BJ (cell line): ENCODE measurements at regions not wholly inside any gene's neighbourhood (a gene's known extent, or its start where the extent isn't known, plus 50 kb on each side); places are given as distances from the start of the nearest gene placed in this dataset.

Source experiments
- CTCF ChIA-PET: fragments of 350-600 bp; formaldehyde crosslinking; extraction: SDS; loops from one replicate; lab custom pipeline; 2021; ENCODE audit warnings: antibody characterized with exemption, inconsistent platforms; lab: Yijun Ruan, JAX
- POLR2A ChIA-PET: fragments of 300-600 bp; sonication (Branson Sonifier 250); formaldehyde crosslinking; extraction: SDS; loops from one replicate; lab custom pipeline; 2021; ENCODE audit warnings: antibody characterized with exemption; lab: Charles Lee
- DNase-seq: peaks from one replicate; pipeline ENCODE4 v3.0.0-alpha.2; 2011; ENCODE audit warnings: low read depth
- H3K27me3 ChIP-seq: 2 replicates; pipeline ENCODE4 v1.6.0; 2011; ENCODE audit warnings: low read length; ENCODE audit not compliant: control insufficient read depth, insufficient read depth
- H3K36me3 ChIP-seq: 2 replicates; pipeline ENCODE4 v1.5.1; 2011; ENCODE audit warnings: low read length; ENCODE audit not compliant: control insufficient read depth, insufficient read depth
- H3K4me3 ChIP-seq: 2 replicates; pipeline ENCODE4 v1.5.1; 2011; ENCODE audit warnings: low read depth, mild to moderate bottlenecking, control low read depth, low read length
- TF ChIP-seq, protein P1 (sequence below): IDR thresholded peaks from 2 replicates; pipeline ENCODE4 v1.5.1; 2011; ENCODE audit warnings: low read depth, mild to moderate bottlenecking, control low read depth, inconsistent platforms, low read length, moderate library complexity; ENCODE audit not compliant: insufficient read depth

DNA sequence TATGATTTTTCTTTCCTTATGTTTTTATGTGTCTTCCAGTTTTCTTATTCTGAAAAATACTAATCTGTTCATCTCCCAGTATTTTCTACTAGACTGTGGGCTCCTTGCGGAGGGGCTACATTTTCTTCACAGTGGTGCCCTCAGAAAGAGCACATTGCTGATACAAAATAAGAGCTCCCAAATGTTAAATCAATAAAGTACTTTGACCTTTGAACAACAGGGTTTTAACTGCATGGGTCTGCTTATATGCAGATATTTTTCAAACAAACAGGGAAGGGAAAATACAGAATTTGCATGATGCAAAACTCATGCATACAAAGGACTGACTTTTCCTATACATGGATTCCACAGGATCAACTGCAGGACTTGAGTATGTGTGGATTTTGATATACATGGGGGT lies 79.9 kb upstream of the ACO1 start:
- Histone ChIP-seq H3K36me3 (no peaks in the 10 kb centered on the region), H3K4me3 (no peak overlapping the region), H3K27me3 (no peaks in the 10 kb centered on the region)
- POLR2A ChIA-PET: no interaction called here
- TF ChIP-seq, protein P1, sequence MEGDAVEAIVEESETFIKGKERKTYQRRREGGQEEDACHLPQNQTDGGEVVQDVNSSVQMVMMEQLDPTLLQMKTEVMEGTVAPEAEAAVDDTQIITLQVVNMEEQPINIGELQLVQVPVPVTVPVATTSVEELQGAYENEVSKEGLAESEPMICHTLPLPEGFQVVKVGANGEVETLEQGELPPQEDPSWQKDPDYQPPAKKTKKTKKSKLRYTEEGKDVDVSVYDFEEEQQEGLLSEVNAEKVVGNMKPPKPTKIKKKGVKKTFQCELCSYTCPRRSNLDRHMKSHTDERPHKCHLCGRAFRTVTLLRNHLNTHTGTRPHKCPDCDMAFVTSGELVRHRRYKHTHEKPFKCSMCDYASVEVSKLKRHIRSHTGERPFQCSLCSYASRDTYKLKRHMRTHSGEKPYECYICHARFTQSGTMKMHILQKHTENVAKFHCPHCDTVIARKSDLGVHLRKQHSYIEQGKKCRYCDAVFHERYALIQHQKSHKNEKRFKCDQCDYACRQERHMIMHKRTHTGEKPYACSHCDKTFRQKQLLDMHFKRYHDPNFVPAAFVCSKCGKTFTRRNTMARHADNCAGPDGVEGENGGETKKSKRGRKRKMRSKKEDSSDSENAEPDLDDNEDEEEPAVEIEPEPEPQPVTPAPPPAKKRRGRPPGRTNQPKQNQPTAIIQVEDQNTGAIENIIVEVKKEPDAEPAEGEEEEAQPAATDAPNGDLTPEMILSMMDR: no peak
- CTCF ChIA-PET: no interaction called here
- no peak for DNase-seq

DNA sequence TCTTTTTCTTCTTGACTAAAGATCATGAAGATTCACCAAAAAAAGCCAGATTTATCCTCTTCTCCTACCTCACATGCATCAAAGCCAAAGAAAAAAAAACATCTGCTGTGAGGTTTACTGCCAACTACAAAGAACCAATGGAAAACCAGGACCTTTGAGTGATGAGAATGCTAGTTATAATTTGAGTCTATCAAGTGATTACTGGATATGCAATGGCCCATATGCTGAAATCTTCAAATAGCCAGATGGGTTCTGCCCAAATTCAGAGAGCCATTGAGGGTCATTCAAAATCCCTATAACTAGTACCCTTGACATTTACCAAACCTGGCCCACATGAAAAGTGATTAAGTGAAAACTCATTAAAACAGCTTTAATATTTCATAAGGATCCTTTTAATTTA lies 78.4 kb upstream of the ACO1 start:
- CTCF ChIA-PET: no interaction called here
- Histone ChIP-seq H3K36me3 (no peaks in the 10 kb centered on the region), H3K4me3 (no peak overlapping the region), H3K27me3 (no peaks in the 10 kb centered on the region)
- no peak for DNase-seq
- POLR2A ChIA-PET: no interaction called here
- TF ChIP-seq, protein P1: no peak

DNA sequence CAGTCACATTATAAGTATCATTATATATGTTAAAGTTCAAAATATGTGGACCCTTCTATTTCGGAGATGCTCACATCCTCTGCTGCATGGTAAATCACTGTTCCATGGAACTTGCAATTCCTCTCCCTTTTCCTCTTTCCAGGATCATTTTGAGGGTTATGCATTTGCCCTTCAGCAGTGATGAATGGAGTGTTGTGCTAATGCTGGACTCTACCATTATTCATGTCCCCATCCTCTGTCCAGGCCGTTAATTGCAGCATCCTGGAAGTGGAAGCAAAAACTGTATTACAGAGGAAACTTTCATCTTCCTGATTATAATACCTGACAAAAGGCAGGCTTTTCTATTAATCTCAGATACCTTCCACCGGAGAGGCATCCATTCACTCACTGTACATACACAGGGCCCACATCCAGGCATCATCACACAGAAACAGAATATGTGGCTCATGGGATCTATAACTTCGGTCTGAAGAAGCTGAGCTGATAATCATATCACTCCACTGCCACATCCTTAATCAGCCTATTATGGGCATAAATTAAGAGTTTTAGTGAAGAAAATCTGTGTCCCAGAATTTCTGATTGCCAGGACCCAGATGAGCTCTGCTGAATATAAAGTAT lies 65.0 kb upstream of the ACO1 start:
- ChIA-PET POLR2A (no interaction called here), CTCF (no interaction called here)
- TF ChIP-seq, protein P1: no peak
- no peaks in the 10 kb centered on the region for H3K27me3 ChIP-seq
- no peak for DNase-seq
- no peak overlapping the region for H3K4me3 ChIP-seq
- H3K36me3 ChIP-seq: no peaks in the 10 kb centered on the region

DNA sequence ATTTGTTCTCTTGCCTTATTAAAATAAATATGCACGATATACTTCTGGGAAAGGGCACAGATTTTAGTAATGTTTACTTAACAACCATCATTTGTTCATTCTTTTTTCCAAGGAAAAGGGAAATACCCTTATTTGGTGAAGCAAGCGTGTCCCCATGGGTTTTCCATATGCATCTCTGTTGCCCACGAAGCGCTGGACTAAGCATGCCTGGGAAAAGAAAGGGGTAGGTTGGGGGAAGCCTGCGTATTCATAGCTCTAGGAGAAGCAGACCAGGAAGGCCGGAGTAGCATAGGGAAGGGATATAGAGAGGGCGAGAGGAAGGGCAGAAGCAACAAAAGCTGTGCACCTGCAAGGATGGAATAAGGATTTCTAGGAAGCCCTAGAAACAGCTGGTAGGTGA lies 61.8 kb upstream of the ACO1 start:
- Histone ChIP-seq H3K36me3 (no peaks in the 10 kb centered on the region), H3K27me3 (no peaks in the 10 kb centered on the region), H3K4me3 (no peak overlapping the region)
- DNase-seq: no peak
- TF ChIP-seq, protein P1: no peak
- ChIA-PET POLR2A (no interaction called here), CTCF (no interaction called here)

DNA sequence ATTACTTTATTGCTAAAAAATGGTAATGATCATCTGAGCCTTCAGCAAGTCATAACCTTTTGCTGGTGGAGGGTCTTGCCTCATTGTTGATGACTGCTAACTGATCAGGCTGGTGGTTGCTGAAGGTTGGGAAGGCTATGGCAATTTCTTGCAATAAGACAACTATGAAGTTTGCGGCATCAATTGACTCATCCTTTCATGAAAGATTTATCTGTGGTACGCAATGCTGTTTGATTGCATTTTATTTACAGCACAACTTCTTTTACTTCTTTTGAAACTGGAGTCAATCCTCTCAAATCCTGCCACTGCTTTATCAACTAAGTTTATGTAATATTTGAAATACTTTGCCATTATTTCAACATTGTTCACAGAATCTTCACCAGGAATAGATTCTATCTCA lies 58.3 kb upstream of the ACO1 start:
- CTCF ChIA-PET: no interaction called here
- TF ChIP-seq, protein P1: no peak
- DNase-seq: no peak

More for the DNA sequence above, 58.3 kb upstream of the ACO1 start:
- no peaks in the 10 kb centered on the region for H3K27me3 ChIP-seq
- no peaks in the 10 kb centered on the region for H3K36me3 ChIP-seq
- no peak overlapping the region for H3K4me3 ChIP-seq
- POLR2A ChIA-PET: no interaction called here
